Endothelial cell of umbilical vein (primary cell): ENCODE measurements at regions not wholly inside any gene's neighbourhood (a gene's known extent, or its start where the extent isn't known, plus 50 kb on each side); places are given as distances from the start of the nearest gene placed in this dataset.

Source experiments
- BruUV-seq: library from RNA; stranded (reverse); fragments of 400-500 nt; replicated peaks from 2 replicates; lab custom pipeline; 2021; lab: Mats Ljungman, UMichigan
- CTCF ChIA-PET: fragments of 300-600, 350-600 bp; sonication (Branson Sonifier 250); formaldehyde crosslinking; loops from one replicate; lab custom pipeline; 2021; ENCODE audit warnings: antibody characterized with exemption, inconsistent platforms; lab: Charles Lee
- POLR2A ChIA-PET: fragments of 300-600, 350-600 bp; sonication (Branson Sonifier 250); formaldehyde crosslinking; loops from one replicate; lab custom pipeline; 2021; ENCODE audit warnings: antibody characterized with exemption, inconsistent platforms; lab: Charles Lee
- DNase-seq: peaks from one replicate; pipeline ENCODE4 v3.0.0-alpha.2; 2011; ENCODE audit warnings: low read depth, low spot score
- FAIRE-seq: peaks from 2 replicates; lab custom pipeline; 2011; peaks lifted over from hg19 to GRCh38; lab: Jason Lieb, UNC
- H2AFZ ChIP-seq: 2 replicates; pipeline ENCODE4 v1.6.0; 2012; ENCODE audit warnings: low read depth, low read length, control low read depth, inconsistent platforms
- H3K27ac ChIP-seq: 2 replicates; pipeline ENCODE4 v1.5.1; 2011; ENCODE audit warnings: low read depth, mild to moderate bottlenecking, control low read depth, low read length, moderate library complexity; ENCODE audit not compliant: insufficient read depth
- H3K27me3 ChIP-seq, 2 experiments: 2 replicates each; pipeline versions ENCODE4 v1.6.0 to v1.6.1; 2011; ENCODE audit warnings: low read length in 2 of 2, mixed read lengths in 1 of 2; ENCODE audit not compliant: control insufficient read depth in 2 of 2, insufficient read depth in 2 of 2
- H3K36me3 ChIP-seq, 2 experiments: 2 replicates in 1 of 2; 3 replicates in 1 of 2; pipeline ENCODE4 v1.5.1; 2011; ENCODE audit warnings: low read length in 2 of 2, mild to moderate bottlenecking in 1 of 2, moderate library complexity in 1 of 2; ENCODE audit not compliant: control insufficient read depth in 2 of 2, insufficient read depth in 2 of 2; ENCODE audit errors: extremely low read depth in 1 of 2
- H3K4me1 ChIP-seq: 3 replicates; pipeline ENCODE4 v1.5.1; 2011; ENCODE audit warnings: mild to moderate bottlenecking, low read length; ENCODE audit not compliant: control insufficient read depth, insufficient read depth; ENCODE audit errors: extremely low read depth
- H3K4me2 ChIP-seq: 2 replicates; pipeline ENCODE4 v1.6.1; 2011; ENCODE audit warnings: low read length, control low read depth, mixed read lengths; ENCODE audit not compliant: insufficient read depth
- H3K4me3 ChIP-seq, 3 experiments: fragments of 200-600 bp in 1 of 3; sonication (generic), shearing (Covaris generic) in 1 of 3; replicated peaks in 1 of 3; 2 replicates each; pipeline ENCODE4 v1.5.1; 2011 to 2016; ENCODE audit warnings: control low read depth in 3 of 3, low read length in 3 of 3, mild to moderate bottlenecking in 2 of 3, inconsistent platforms in 1 of 3, low read depth in 1 of 3, moderate library complexity in 1 of 3; ENCODE audit not compliant: insufficient read depth in 1 of 3
- H3K79me2 ChIP-seq: 2 replicates; pipeline ENCODE4 v1.6.0; 2012; ENCODE audit warnings: low read length, inconsistent platforms; ENCODE audit not compliant: control insufficient read depth, insufficient read depth
- H3K9ac ChIP-seq: replicated peaks from 2 replicates; pipeline ENCODE3; 2011; ENCODE audit warnings: low read length, control low read depth; ENCODE audit not compliant: insufficient read depth; ENCODE audit errors: extremely low read depth
- H3K9me1 ChIP-seq: replicated peaks from 3 replicates; pipeline ENCODE4 v1.6.0; 2011; ENCODE audit warnings: mild to moderate bottlenecking, low read length; ENCODE audit not compliant: control insufficient read depth, insufficient read depth; ENCODE audit errors: extremely low read depth
- H3K9me3 ChIP-seq: replicated peaks from 2 replicates; pipeline ENCODE4 v1.5.1; 2012; ENCODE audit warnings: low read length, inconsistent platforms; ENCODE audit not compliant: control insufficient read depth, insufficient read depth
- H4K20me1 ChIP-seq: replicated peaks from 2 replicates; pipeline ENCODE3; 2011; ENCODE audit warnings: mild to moderate bottlenecking, low read length; ENCODE audit not compliant: control insufficient read depth, insufficient read depth; ENCODE audit errors: extremely low read depth
- EZH2 ChIP-seq: IDR thresholded peaks from 2 replicates; pipeline ENCODE4 v1.6.1; 2012; ENCODE audit warnings: borderline replicate concordance, low read depth, mild to moderate bottlenecking, moderate library complexity, low read length, inconsistent platforms; ENCODE audit not compliant: severe bottlenecking
- FOS ChIP-seq: IDR thresholded peaks from 2 replicates; pipeline ENCODE4 v1.6.1; 2011; ENCODE audit warnings: mild to moderate bottlenecking, low read length, moderate library complexity, borderline replicate concordance; ENCODE audit not compliant: insufficient read depth
- GATA2 ChIP-seq: IDR thresholded peaks from 2 replicates; pipeline ENCODE4 v1.7.0; 2011; ENCODE audit warnings: low read depth, mild to moderate bottlenecking, moderate library complexity, mixed read lengths, low read length; ENCODE audit not compliant: insufficient read length, insufficient read depth
- JUN ChIP-seq: IDR thresholded peaks from 2 replicates; pipeline ENCODE4 v1.6.1; 2011; ENCODE audit warnings: borderline replicate concordance, low read depth; ENCODE audit not compliant: insufficient read length, insufficient read depth
- MYC ChIP-seq: IDR thresholded peaks from one replicate; pipeline ENCODE4 v1.6.1; 2011; ENCODE audit warnings: mild to moderate bottlenecking, low read depth, low read length
- POLR2A ChIP-seq: IDR thresholded peaks from 2 replicates; pipeline ENCODE4 v1.6.1; 2012; ENCODE audit warnings: low read depth, mild to moderate bottlenecking, control low read depth, low read length
- POLR2AphosphoS5 ChIP-seq: IDR thresholded peaks from 2 replicates; pipeline ENCODE4 v1.6.1; 2012; ENCODE audit warnings: low read depth, mild to moderate bottlenecking, control low read depth, low read length, moderate library complexity; ENCODE audit not compliant: insufficient read depth
- dilution Hi-C: fragments of 300-500 bp; cut with MboI; formaldehyde crosslinking; loops from one replicate; pipeline ENCODE4 v1.15.0; 2019; ENCODE audit warnings: low sequenced_read_pairs; ENCODE audit not compliant: extremely low pct_ligation_motif_present
- intact Hi-C: fragments of 100-400 bp; cut with micrococcal nuclease; formaldehyde crosslinking; loops from one replicate; pipeline ENCODE4 v1.10.0; 2022
- TF ChIP-seq, protein P1 (sequence below), 2 donors: IDR thresholded peaks; 1 replicate in 1 of 2; 2 replicates in 1 of 2; pipeline ENCODE4 v1.5.1; 2011; ENCODE audit warnings: low read length in 2 of 2, mild to moderate bottlenecking in 2 of 2, moderate library complexity in 2 of 2, control low read depth in 1 of 2, inconsistent platforms in 1 of 2, low read depth in 1 of 2; ENCODE audit not compliant: insufficient read depth in 1 of 2; ENCODE audit errors: extremely low read depth in 1 of 2
- TF ChIP-seq, protein P2 (sequence below): IDR thresholded peaks from 2 replicates; pipeline ENCODE4 v1.6.1; 2011; ENCODE audit not compliant: insufficient read depth, insufficient read length

DNA sequence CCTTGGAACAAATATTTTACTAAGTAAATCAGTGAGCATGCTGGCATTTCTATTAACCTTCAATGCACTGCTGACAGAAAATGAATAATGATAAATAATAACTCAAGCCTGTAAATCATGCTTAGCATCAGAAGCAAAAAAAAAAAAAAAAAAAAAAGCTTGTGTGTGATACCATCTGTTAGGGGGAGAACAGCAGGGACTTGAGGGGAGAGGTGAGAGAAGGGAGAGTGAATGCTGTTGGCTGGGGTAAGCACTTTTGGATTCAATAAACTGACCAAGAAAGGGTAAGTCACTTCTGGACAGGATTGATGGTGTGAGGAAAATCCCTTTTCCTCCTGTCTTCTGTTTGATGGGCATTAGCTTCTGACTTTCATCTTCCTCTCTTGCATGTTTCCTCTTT lies 996.4 kb downstream of the KCNMA1 start:
- dilution Hi-C loops (no loop called here), intact Hi-C loops (no loop called here)
- Histone ChIP-seq H3K4me3 (no peak overlapping the region), H4K20me1 (no peaks in the 10 kb centered on the region), H3K9me3 (no peaks in the 10 kb centered on the region), H3K4me1 (no peaks in the 10 kb centered on the region), H3K27ac (no peak overlapping the region), H3K4me2 (no peak overlapping the region), H3K9me1 (no peaks in the 10 kb centered on the region), H3K9ac (no peak overlapping the region), H3K79me2 (no peaks in the 10 kb centered on the region), H3K27me3 (no peaks in the 10 kb centered on the region), H3K36me3 (no peaks in the 10 kb centered on the region), H2AFZ (no peak overlapping the region)
- no TSS peak for BruUV-seq
- POLR2A ChIA-PET: no interaction called here
- CTCF ChIA-PET: no interaction called here
- DNase-seq (no peak), FAIRE-seq (no peak)
- TF ChIP-seq, protein P1, sequence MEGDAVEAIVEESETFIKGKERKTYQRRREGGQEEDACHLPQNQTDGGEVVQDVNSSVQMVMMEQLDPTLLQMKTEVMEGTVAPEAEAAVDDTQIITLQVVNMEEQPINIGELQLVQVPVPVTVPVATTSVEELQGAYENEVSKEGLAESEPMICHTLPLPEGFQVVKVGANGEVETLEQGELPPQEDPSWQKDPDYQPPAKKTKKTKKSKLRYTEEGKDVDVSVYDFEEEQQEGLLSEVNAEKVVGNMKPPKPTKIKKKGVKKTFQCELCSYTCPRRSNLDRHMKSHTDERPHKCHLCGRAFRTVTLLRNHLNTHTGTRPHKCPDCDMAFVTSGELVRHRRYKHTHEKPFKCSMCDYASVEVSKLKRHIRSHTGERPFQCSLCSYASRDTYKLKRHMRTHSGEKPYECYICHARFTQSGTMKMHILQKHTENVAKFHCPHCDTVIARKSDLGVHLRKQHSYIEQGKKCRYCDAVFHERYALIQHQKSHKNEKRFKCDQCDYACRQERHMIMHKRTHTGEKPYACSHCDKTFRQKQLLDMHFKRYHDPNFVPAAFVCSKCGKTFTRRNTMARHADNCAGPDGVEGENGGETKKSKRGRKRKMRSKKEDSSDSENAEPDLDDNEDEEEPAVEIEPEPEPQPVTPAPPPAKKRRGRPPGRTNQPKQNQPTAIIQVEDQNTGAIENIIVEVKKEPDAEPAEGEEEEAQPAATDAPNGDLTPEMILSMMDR (IDR thresholded peaks at IDR 0.05; ENCODE audit: extremely low read depth in 1 of 2, insufficient read depth in 1 of 2, low read depth in 1 of 2, low read length in 2 of 2): no peak
- TF ChIP-seq GATA2: no peak
- no peak for TF ChIP-seq EZH2
- TF ChIP-seq MYC: no peak
- TF ChIP-seq, protein P2, sequence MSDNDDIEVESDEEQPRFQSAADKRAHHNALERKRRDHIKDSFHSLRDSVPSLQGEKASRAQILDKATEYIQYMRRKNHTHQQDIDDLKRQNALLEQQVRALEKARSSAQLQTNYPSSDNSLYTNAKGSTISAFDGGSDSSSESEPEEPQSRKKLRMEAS: no peak
- TF ChIP-seq POLR2AphosphoS5: no peak
- TF ChIP-seq JUN: no peak
- no peak for TF ChIP-seq POLR2A
- no peak for TF ChIP-seq FOS
